ENCODE measurements at regions not wholly inside any gene's neighbourhood (a gene's known extent, or its start where the extent isn't known, plus 50 kb on each side); places are given as distances from the start of the nearest gene placed in this dataset.

DNA sequence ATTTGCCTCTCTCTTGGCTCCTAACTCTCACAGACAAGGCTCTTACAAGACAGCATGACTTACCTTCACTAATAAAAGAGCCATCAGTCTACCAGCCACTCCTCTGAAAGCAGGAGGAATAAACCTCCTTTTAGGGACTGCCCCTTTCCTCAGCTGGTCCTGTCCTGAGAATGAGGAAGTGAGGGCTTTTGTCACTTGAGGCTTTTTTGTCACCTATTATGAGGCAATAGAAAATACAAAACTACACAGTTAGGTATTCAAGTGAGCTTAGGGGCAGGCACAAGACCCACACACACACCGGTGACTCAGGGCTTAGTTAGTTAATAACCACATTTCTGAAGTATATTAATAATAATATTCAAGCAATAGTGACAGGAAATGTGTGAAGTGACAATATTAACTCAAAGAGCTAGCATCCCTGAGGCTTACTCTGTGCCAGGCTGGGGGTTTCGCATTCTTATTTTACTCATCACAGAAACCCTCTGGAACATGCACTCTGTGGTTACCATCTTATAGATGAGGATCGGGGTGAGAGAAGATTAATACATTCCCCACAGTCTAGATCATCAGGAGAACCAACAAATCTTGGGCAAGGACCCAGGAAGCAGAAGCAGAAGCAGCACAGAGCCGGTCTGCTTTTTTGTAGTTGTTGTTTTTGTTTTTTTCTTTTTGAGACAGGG, 379.9 kb downstream of the LIG4 start:
- Histone ChIP-seq H3K4me3 (ENCODE audit: low read depth in 1 of 2, low read length in 2 of 2) (no peak overlapping the region), H3K9me3 (ENCODE audit: control insufficient read depth in 1 of 2, low read length in 2 of 2) (no peaks in the 10 kb centered on the region), H3K4me1 (ENCODE audit: control insufficient read depth in 1 of 2, insufficient read depth in 2 of 2, low read length in 2 of 2) (no peaks in the 10 kb centered on the region), H3K27me3 (ENCODE audit: low read depth, low read length) (no peaks in the 10 kb centered on the region), H3K36me3 (ENCODE audit: control insufficient read depth in 1 of 2, insufficient read depth in 2 of 2, low read length in 2 of 2) (no peaks in the 10 kb centered on the region), H3K27ac (ENCODE audit: low read length) (no peak overlapping the region)

DNA sequence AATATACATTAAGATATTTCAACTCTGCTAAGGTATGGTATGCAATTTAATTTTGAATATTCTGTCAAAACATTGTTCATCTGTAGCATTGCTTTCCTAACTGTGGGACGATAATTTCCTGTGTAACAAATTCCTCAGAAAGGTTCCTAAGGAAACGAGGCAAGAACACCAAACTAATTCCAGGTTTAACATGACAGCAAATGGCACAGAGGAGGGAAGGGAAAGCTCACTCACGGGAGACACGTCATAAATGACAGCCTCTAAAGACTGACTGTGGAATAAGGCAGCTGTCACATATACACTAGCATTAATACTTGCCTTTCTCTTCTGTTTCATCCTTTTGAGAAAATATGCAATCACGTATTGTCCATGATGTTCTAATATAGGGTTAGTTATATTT, 380.6 kb downstream of the LIG4 start:
- H3K27ac ChIP-seq (ENCODE audit: low read length) = no peak overlapping the region
- no peaks in the 10 kb centered on the region for H3K36me3 ChIP-seq (ENCODE audit: control insufficient read depth in 1 of 2, insufficient read depth in 2 of 2, low read length in 2 of 2)
- no peaks in the 10 kb centered on the region for H3K9me3 ChIP-seq (ENCODE audit: control insufficient read depth in 1 of 2, low read length in 2 of 2)
- no peaks in the 10 kb centered on the region for H3K4me1 ChIP-seq (ENCODE audit: control insufficient read depth in 1 of 2, insufficient read depth in 2 of 2, low read length in 2 of 2)
- H3K27me3 ChIP-seq (ENCODE audit: low read depth, low read length) = no peaks in the 10 kb centered on the region
- H3K4me3 ChIP-seq (ENCODE audit: low read depth in 1 of 2, low read length in 2 of 2) = no peak overlapping the region

DNA sequence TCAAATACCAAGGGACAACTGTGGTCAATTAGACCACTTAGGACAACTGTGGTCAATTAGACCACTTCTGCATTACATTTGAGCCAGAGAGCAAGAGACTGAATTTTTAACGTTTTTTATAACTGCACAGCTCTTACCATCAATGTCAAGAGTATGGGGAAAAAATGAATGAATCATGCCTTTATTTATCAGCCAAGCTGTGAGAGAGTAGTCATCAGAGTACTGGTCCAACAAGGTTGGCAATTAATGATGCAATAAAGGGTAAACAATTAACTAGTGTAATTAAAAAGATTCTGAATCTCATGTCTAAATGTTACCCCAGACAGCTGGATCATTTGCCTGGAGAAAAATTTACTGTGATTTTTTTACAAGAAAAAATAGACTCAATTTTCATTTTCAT, 381.1 kb downstream of the LIG4 start:
- H3K9me3 ChIP-seq (ENCODE audit: control insufficient read depth in 1 of 2, low read length in 2 of 2) = no peaks in the 10 kb centered on the region
- no peak overlapping the region for H3K4me3 ChIP-seq (ENCODE audit: low read depth in 1 of 2, low read length in 2 of 2)
- no peak overlapping the region for H3K27ac ChIP-seq (ENCODE audit: low read length)
- H3K27me3 ChIP-seq (ENCODE audit: low read depth, low read length) = no peaks in the 10 kb centered on the region
- no peaks in the 10 kb centered on the region for H3K4me1 ChIP-seq (ENCODE audit: control insufficient read depth in 1 of 2, insufficient read depth in 2 of 2, low read length in 2 of 2)
- H3K36me3 ChIP-seq (ENCODE audit: control insufficient read depth in 1 of 2, insufficient read depth in 2 of 2, low read length in 2 of 2) = no peaks in the 10 kb centered on the region

DNA sequence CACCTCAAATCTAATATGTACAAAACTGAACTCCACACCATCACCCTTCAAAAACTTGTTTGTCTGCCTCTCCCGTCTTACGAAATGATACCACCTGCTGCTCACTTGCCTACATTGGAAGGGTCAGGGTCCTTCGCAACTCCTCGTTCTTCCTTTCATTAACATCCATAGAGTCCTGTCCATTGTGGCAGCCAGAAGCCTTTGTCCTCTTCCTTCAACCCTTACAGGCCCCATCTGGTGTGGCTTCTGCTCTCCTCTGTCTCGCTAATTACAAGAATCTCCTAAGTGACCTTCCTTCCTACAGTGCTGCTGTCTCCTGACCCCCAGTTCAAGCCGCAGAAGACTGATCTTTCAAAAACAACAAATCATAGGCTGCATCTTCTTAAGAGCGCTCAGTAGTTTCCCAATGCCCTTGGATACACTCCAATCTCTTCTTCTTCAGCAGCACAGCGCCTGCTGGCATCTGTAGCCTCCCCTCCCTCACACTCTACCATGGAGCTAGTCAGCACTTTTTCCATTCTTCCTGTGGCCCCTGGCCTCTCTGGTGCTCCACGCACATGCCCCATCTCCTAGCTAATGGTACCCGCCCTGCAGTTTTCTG, 382.7 kb downstream of the LIG4 start:
- Histone ChIP-seq H3K27me3 (ENCODE audit: low read depth, low read length) (no peaks in the 10 kb centered on the region), H3K9me3 (ENCODE audit: control insufficient read depth in 1 of 2, low read length in 2 of 2) (no peaks in the 10 kb centered on the region), H3K4me1 (ENCODE audit: control insufficient read depth in 1 of 2, insufficient read depth in 2 of 2, low read length in 2 of 2) (no peaks in the 10 kb centered on the region), H3K27ac (ENCODE audit: low read length) (no peak overlapping the region), H3K4me3 (ENCODE audit: low read depth in 1 of 2, low read length in 2 of 2) (no peak overlapping the region), H3K36me3 (ENCODE audit: control insufficient read depth in 1 of 2, insufficient read depth in 2 of 2, low read length in 2 of 2) (no peaks in the 10 kb centered on the region)

DNA sequence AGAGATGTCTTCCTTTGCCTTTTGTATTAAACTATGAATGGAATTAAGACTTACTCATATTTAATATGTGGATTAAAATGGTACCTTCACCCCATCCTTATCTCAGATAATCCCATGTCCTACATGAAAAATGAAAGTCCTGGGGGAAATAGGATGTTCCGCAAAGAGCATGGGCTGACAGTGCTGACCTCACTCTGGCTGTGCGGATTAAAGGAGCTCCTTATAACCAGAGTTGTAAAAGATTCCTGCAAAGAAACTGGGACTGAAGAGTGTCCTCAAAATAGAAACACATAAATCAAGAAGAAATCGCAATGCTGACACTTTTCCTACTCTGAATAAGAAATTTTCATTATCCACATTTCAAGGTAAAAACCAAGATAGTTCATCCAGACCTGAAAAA, 384.5 kb downstream of the LIG4 start:
- Histone ChIP-seq H3K9me3 (ENCODE audit: control insufficient read depth in 1 of 2, low read length in 2 of 2) (no peaks in the 10 kb centered on the region), H3K36me3 (ENCODE audit: control insufficient read depth in 1 of 2, insufficient read depth in 2 of 2, low read length in 2 of 2) (no peaks in the 10 kb centered on the region), H3K4me3 (ENCODE audit: low read depth in 1 of 2, low read length in 2 of 2) (no peak overlapping the region), H3K27ac (ENCODE audit: low read length) (no peak overlapping the region), H3K27me3 (ENCODE audit: low read depth, low read length) (no peaks in the 10 kb centered on the region), H3K4me1 (ENCODE audit: control insufficient read depth in 1 of 2, insufficient read depth in 2 of 2, low read length in 2 of 2) (no peaks in the 10 kb centered on the region)

DNA sequence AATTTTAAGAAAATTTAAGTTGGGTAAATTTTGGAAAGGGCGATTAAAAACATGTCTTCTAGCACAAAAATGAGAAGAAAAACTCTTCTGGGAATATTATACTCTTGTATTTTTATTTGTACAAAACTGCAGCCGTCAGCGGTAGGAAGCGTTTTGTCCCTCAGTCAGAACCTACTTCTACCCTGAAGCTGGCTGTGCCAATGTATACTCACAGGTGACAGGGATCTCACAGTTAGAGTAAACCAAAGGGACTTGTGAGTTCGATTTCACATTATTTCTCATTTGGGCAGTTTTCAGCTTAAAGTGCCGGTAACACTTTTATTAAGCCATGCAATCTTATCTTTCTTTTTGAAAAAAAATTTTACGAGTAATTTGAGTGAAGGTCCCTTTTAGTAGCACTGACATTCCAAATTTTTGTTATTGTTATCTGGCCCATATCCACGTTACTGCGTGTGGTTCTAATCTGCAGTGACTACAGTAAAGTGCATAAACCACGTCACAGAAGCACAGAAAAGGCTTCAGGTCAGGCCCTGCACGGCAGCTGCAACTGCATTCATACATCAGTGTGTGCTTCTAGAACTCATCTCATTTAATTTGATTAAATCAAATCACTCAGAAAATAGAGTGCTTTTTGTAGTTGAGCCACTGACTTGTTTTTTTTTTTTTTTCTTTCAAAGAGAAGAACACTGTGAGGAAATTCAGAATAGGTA, 387.3 kb downstream of the LIG4 start:
- H3K4me3 ChIP-seq (ENCODE audit: low read depth in 1 of 2, low read length in 2 of 2) = no peak overlapping the region

DNA sequence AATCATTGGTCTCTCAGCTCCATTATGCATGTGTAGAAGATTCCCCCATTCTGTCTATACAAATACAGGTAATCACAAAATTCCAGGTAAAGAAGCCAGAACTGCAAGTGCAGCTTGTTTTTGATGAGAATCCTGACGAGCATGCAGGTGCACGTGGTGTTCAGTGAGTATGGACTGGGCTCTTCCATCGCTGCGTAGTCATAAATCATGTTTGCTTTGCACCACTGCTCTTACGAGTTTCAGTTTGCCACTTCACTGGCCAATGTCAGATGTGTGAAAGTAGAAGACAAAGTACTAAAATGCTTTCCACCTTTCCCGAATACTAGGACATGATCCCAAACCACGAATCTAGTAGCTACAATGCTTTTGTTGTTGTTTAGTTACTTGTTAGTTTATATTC, 390.7 kb downstream of the LIG4 start:
- Histone ChIP-seq H3K36me3 (ENCODE audit: control insufficient read depth in 1 of 2, insufficient read depth in 2 of 2, low read length in 2 of 2) (no peaks in the 10 kb centered on the region), H3K4me3 (ENCODE audit: low read depth in 1 of 2, low read length in 2 of 2) (no peak overlapping the region), H3K27me3 (ENCODE audit: low read depth, low read length) (no peaks in the 10 kb centered on the region), H3K9me3 (ENCODE audit: control insufficient read depth in 1 of 2, low read length in 2 of 2) (no peaks in the 10 kb centered on the region), H3K27ac (ENCODE audit: low read length) (no peak overlapping the region), H3K4me1 (ENCODE audit: control insufficient read depth in 1 of 2, insufficient read depth in 2 of 2, low read length in 2 of 2) (no peaks in the 10 kb centered on the region)

More for the DNA sequence above, 387.3 kb downstream of the LIG4 start:
- no peaks in the 10 kb centered on the region for H3K4me1 ChIP-seq (ENCODE audit: control insufficient read depth in 1 of 2, insufficient read depth in 2 of 2, low read length in 2 of 2)
- H3K9me3 ChIP-seq (ENCODE audit: control insufficient read depth in 1 of 2, low read length in 2 of 2) = no peaks in the 10 kb centered on the region
- no peak overlapping the region for H3K27ac ChIP-seq (ENCODE audit: low read length)
- no peaks in the 10 kb centered on the region for H3K36me3 ChIP-seq (ENCODE audit: control insufficient read depth in 1 of 2, insufficient read depth in 2 of 2, low read length in 2 of 2)
- H3K27me3 ChIP-seq (ENCODE audit: low read depth, low read length) = no peaks in the 10 kb centered on the region

DNA sequence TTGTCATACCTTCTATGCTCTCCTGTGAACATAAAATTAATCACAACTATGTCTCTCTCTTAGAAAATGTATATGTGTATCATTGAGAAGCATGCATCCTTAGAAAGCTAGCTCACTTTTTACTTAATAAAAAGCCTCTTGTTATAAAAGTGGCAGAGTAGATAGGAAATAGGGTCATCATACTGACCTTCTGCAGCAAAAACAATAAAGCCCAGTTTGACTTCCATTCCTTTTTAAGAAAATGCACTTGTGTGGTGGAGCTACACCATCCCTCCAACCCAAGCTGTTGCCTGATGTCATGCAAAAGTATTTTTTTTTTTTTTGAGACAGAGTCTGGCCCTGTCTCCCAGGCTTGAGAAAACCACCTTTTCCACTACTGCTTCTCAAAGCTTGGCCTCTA, 393.3 kb downstream of the LIG4 start:
- Histone ChIP-seq H3K9me3 (ENCODE audit: control insufficient read depth in 1 of 2, low read length in 2 of 2) (no peaks in the 10 kb centered on the region), H3K27ac (ENCODE audit: low read length) (no peak overlapping the region), H3K4me3 (ENCODE audit: low read depth in 1 of 2, low read length in 2 of 2) (no peak overlapping the region), H3K4me1 (ENCODE audit: control insufficient read depth in 1 of 2, insufficient read depth in 2 of 2, low read length in 2 of 2) (no peaks in the 10 kb centered on the region), H3K27me3 (ENCODE audit: low read depth, low read length) (no peaks in the 10 kb centered on the region), H3K36me3 (ENCODE audit: control insufficient read depth in 1 of 2, insufficient read depth in 2 of 2, low read length in 2 of 2) (no peaks in the 10 kb centered on the region)

DNA sequence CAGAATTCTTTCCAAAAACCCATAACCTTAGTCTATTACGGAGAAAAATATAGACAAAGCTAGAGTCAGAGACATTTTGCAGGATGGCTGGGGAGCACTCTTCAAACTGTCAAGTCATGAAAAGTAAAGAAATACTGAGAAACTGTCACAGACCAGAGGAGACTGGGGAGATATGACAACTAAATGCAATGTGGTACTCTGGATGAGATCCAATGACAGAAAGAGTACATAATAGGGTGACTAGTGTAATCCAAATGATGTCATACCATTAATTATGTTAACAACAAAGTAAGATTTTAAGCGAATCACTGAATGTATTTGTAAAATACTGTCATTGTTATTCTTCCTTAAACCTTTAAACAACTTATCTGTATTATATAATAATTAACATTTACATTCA, 393.8 kb downstream of the LIG4 start:
- H3K27ac ChIP-seq (ENCODE audit: low read length) = no peak overlapping the region
- H3K4me3 ChIP-seq (ENCODE audit: low read depth in 1 of 2, low read length in 2 of 2) = no peak overlapping the region
- no peaks in the 10 kb centered on the region for H3K27me3 ChIP-seq (ENCODE audit: low read depth, low read length)
- H3K9me3 ChIP-seq (ENCODE audit: control insufficient read depth in 1 of 2, low read length in 2 of 2) = no peaks in the 10 kb centered on the region
- H3K4me1 ChIP-seq (ENCODE audit: control insufficient read depth in 1 of 2, insufficient read depth in 2 of 2, low read length in 2 of 2) = no peaks in the 10 kb centered on the region
- no peaks in the 10 kb centered on the region for H3K36me3 ChIP-seq (ENCODE audit: control insufficient read depth in 1 of 2, insufficient read depth in 2 of 2, low read length in 2 of 2)

DNA sequence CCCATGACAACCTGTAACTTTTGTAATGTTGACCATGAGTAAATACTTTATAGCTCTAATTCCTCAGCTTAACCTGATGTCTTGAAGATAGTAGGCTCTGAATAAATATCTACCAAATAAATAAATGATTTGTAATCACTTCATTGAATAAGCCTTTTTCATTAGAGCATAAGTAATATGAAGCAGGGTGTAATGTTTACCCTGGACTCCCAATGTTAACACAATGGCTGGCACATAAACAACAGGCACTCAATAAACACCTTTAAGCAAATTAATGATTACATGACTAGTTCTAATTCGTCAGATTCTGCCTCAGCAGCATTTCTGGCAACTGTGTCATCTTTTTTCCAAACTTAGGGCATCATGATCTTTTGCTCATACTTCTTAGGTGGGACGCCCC, 396.3 kb downstream of the LIG4 start:
- no peaks in the 10 kb centered on the region for H3K36me3 ChIP-seq (ENCODE audit: control insufficient read depth in 1 of 2, insufficient read depth in 2 of 2, low read length in 2 of 2)
- no peak overlapping the region for H3K27ac ChIP-seq (ENCODE audit: low read length)
- H3K4me1 ChIP-seq (ENCODE audit: control insufficient read depth in 1 of 2, insufficient read depth in 2 of 2, low read length in 2 of 2) = no peaks in the 10 kb centered on the region
- H3K4me3 ChIP-seq (ENCODE audit: low read depth in 1 of 2, low read length in 2 of 2) = no peak overlapping the region
- no peaks in the 10 kb centered on the region for H3K9me3 ChIP-seq (ENCODE audit: control insufficient read depth in 1 of 2, low read length in 2 of 2)
- H3K27me3 ChIP-seq (ENCODE audit: low read depth, low read length) = no peaks in the 10 kb centered on the region

DNA sequence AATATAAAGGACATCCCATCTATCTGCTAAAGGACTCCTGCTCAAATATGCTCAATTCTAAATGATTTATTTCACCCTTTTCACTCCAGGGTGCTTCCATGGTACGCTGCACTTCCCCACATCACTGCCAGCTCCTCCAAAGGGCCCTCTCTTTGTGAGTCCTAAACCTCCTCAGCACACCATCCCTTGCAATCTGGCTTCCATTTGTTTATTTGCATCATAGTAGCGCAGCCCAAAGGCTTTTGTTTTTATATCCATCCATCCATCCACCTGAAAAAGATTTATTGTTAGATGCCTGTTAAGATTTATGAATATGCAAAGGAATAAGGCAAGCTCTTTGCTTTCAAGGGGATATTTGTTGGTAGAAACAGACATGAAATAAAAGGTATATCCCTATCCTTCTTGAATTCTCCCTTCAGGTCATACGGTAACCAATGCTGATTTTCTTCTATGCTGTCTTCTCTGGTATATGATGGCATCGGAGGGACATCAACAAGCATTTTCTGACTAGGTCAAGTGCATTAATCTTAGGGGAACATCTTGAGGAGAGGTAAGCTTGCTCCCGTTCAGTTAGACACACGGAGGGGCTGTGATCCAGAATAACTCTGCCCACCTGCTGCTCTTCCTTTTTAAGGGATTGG, 397.6 kb downstream of the LIG4 start:
- Histone ChIP-seq H3K4me3 (ENCODE audit: low read depth in 1 of 2, low read length in 2 of 2) (no peak overlapping the region), H3K27ac (ENCODE audit: low read length) (no peak overlapping the region), H3K4me1 (ENCODE audit: control insufficient read depth in 1 of 2, insufficient read depth in 2 of 2, low read length in 2 of 2) (no peaks in the 10 kb centered on the region), H3K27me3 (ENCODE audit: low read depth, low read length) (no peaks in the 10 kb centered on the region), H3K36me3 (ENCODE audit: control insufficient read depth in 1 of 2, insufficient read depth in 2 of 2, low read length in 2 of 2) (no peaks in the 10 kb centered on the region), H3K9me3 (ENCODE audit: control insufficient read depth in 1 of 2, low read length in 2 of 2) (no peaks in the 10 kb centered on the region)
